PC-3 (cell line): ENCODE measurements at regions not wholly inside any gene's neighbourhood (a gene's known extent, or its start where the extent isn't known, plus 50 kb on each side); places are given as distances from the start of the nearest gene placed in this dataset.

Experiments used
- CTCF ChIP-seq: fragments of 300-600 bp; sonication (generic); conservative IDR thresholded peaks from 2 replicates; pipeline ENCODE4 v1.5.1; 2017; ENCODE audit warnings: antibody characterized with exemption, low read depth, mild to moderate bottlenecking, low read length
- EZH2phosphoT487 ChIP-seq: fragments of 300-600 bp; sonication (generic); IDR thresholded peaks from 2 replicates; pipeline ENCODE4 v1.6.1; 2018; ENCODE audit warnings: mild to moderate bottlenecking, antibody characterized with exemption, low read length, borderline replicate concordance

GRCh38 chr14:104420990-104421389 lies 158.6 kb upstream of the C14orf180 start:
- no peak for TF ChIP-seq CTCF
- TF ChIP-seq EZH2phosphoT487, result no peak
